DND-41 (cell line): ENCODE measurements at regions not wholly inside any gene's neighbourhood (a gene's known extent, or its start where the extent isn't known, plus 50 kb on each side); places are given as distances from the start of the nearest gene placed in this dataset.

Experiments
- ATAC-seq: fragments of 200-7000 bp; cut with Tn5 transposase; 3 replicates; pipeline ENCODE4 v1.9.1; 2021; ENCODE audit warnings: low read depth; ENCODE audit not compliant: insufficient read depth
- DNase-seq: peaks from one replicate; pipeline ENCODE4 v3.0.0-alpha.2; 2020
- H2AFZ ChIP-seq: 2 replicates; pipeline ENCODE4 v1.6.0; 2012; ENCODE audit warnings: low read depth, low read length
- H3K27ac ChIP-seq: 2 replicates; pipeline ENCODE4 v1.5.1; 2012; ENCODE audit warnings: low read length, inconsistent platforms
- H3K27me3 ChIP-seq: fragments of 200-600 bp; sonication (generic); 2 replicates; pipeline ENCODE4 v1.6.0; 2012; ENCODE audit warnings: low read length, mild to moderate bottlenecking, inconsistent platforms; ENCODE audit not compliant: insufficient read depth, poor library complexity
- H3K36me3 ChIP-seq: 2 replicates; pipeline ENCODE4 v1.5.1; 2012; ENCODE audit warnings: low read length, inconsistent platforms; ENCODE audit not compliant: insufficient read depth
- H3K4me1 ChIP-seq: 2 replicates; pipeline ENCODE4 v1.5.1; 2012; ENCODE audit warnings: mild to moderate bottlenecking, low read length; ENCODE audit not compliant: insufficient read depth
- H3K4me2 ChIP-seq: 2 replicates; pipeline ENCODE4 v1.6.0; 2012; ENCODE audit warnings: mild to moderate bottlenecking, moderate library complexity, low read length, inconsistent platforms; ENCODE audit not compliant: insufficient read depth
- H3K4me3 ChIP-seq, 2 experiments: fragments of 200-600 bp in 1 of 2; shearing (Covaris generic) in 1 of 2; 2 replicates each; pipeline ENCODE4 v1.5.1; 2012 to 2016; ENCODE audit warnings: inconsistent platforms in 2 of 2, low read length in 2 of 2, mild to moderate bottlenecking in 2 of 2, low read depth in 1 of 2, moderate library complexity in 1 of 2
- H3K79me2 ChIP-seq: 2 replicates; pipeline ENCODE4 v1.6.0; 2012; ENCODE audit warnings: low read length, inconsistent platforms; ENCODE audit not compliant: insufficient read depth
- H3K9ac ChIP-seq: 2 replicates; pipeline ENCODE4 v1.6.0; 2012; ENCODE audit warnings: low read depth, mild to moderate bottlenecking, inconsistent platforms, low read length, moderate library complexity
- H3K9me3 ChIP-seq: 2 replicates; pipeline ENCODE4 v1.5.1; 2012; ENCODE audit warnings: low read length, moderate library complexity, mild to moderate bottlenecking, inconsistent platforms; ENCODE audit not compliant: insufficient read depth, severe bottlenecking
- H4K20me1 ChIP-seq: 2 replicates; pipeline ENCODE4 v1.6.0; 2012; ENCODE audit warnings: low read length; ENCODE audit not compliant: insufficient read depth
- CTCF ChIP-seq: IDR thresholded peaks from 2 replicates; pipeline ENCODE4 v1.5.1; 2012; ENCODE audit warnings: borderline replicate concordance, low read length, moderate library complexity, mild to moderate bottlenecking; ENCODE audit not compliant: poor library complexity, severe bottlenecking; ENCODE audit errors: extremely low read depth
- EZH2 ChIP-seq: IDR thresholded peaks from 3 replicates; pipeline ENCODE4 v1.6.1; 2012; ENCODE audit warnings: borderline replicate concordance, low read depth, mild to moderate bottlenecking, moderate library complexity, low read length, inconsistent platforms; ENCODE audit not compliant: severe bottlenecking

- TF ChIP-seq CTCF: no peak
- no peak for TF ChIP-seq EZH2
- no peaks in the 10 kb centered on the region for H4K20me1 ChIP-seq
- H3K79me2 ChIP-seq: no peaks in the 10 kb centered on the region
- H3K9me3 ChIP-seq: no peaks in the 10 kb centered on the region
- no peak overlapping the region for H3K9ac ChIP-seq
- H3K4me1 ChIP-seq: peaks cover 6% of the 10 kb centered on the region
- H3K27ac ChIP-seq: no peak overlapping the region
- no peaks in the 10 kb centered on the region for H3K36me3 ChIP-seq
- H2AFZ ChIP-seq: no peak overlapping the region
- no peak overlapping the region for H3K4me2 ChIP-seq
- no peak overlapping the region for H3K4me3 ChIP-seq
- no peak for ATAC-seq
- no peaks in the 10 kb centered on the region for H3K27me3 ChIP-seq
- DNase-seq: peak; percentile 21
Observed at GRCh38 chr4:151931563-151931962, 170.8 kb upstream of the GATB start.

GRCh38 chr4:151930372-151930771 is 169.6 kb upstream of the GATB start:
- no peak overlapping the region for H3K27ac ChIP-seq
- DNase-seq (peak; percentile 49), ATAC-seq (peak; percentile 89)
- H4K20me1 ChIP-seq: no peaks in the 10 kb centered on the region
- no peak for TF ChIP-seq CTCF
- no peak for TF ChIP-seq EZH2
- no peaks in the 10 kb centered on the region for H3K9me3 ChIP-seq
- H3K79me2 ChIP-seq: no peaks in the 10 kb centered on the region
- no peaks in the 10 kb centered on the region for H3K36me3 ChIP-seq
- H3K9ac ChIP-seq: no peak overlapping the region
- no peak overlapping the region for H3K4me2 ChIP-seq
- no peaks in the 10 kb centered on the region for H3K27me3 ChIP-seq
- H3K4me1 ChIP-seq: peaks cover 6% of the 10 kb centered on the region
- H2AFZ ChIP-seq: no peak overlapping the region
- no peak overlapping the region for H3K4me3 ChIP-seq

- Histone ChIP-seq H2AFZ (no peak overlapping the region), H3K4me3 (no peak overlapping the region), H3K36me3 (no peaks in the 10 kb centered on the region), H3K79me2 (no peaks in the 10 kb centered on the region), H3K27ac (no peak overlapping the region), H3K9me3 (no peaks in the 10 kb centered on the region), H3K4me1 (peaks cover 6% of the 10 kb centered on the region), H3K4me2 (no peak overlapping the region), H4K20me1 (no peaks in the 10 kb centered on the region), H3K27me3 (no peaks in the 10 kb centered on the region), H3K9ac (no peak overlapping the region)
- TF ChIP-seq EZH2 (no peak), CTCF (no peak)
- no peak for ATAC-seq
- no peak for DNase-seq
Observed at GRCh38 chr4:151928112-151928511, 167.3 kb upstream of the GATB start.

GRCh38 chr4:151922811-151923210 is 162.0 kb upstream of the GATB start:
- DNase-seq: no peak
- no peak overlapping the region for H3K9ac ChIP-seq
- no peak for TF ChIP-seq CTCF
- TF ChIP-seq EZH2: no peak
- no peaks in the 10 kb centered on the region for H3K4me1 ChIP-seq
- no peaks in the 10 kb centered on the region for H3K36me3 ChIP-seq
- no peaks in the 10 kb centered on the region for H3K9me3 ChIP-seq
- H3K4me2 ChIP-seq: no peak overlapping the region
- no peaks in the 10 kb centered on the region for H3K27me3 ChIP-seq
- no peak overlapping the region for H3K27ac ChIP-seq
- H3K79me2 ChIP-seq: no peaks in the 10 kb centered on the region
- no peaks in the 10 kb centered on the region for H4K20me1 ChIP-seq
- peak; percentile 57; the same call in 1 of the 3 replicates for ATAC-seq
- H2AFZ ChIP-seq: no peak overlapping the region
- no peak overlapping the region for H3K4me3 ChIP-seq
